Ovary (tissue), 7 donors: ENCODE measurements at regions not wholly inside any gene's neighbourhood (a gene's known extent, or its start where the extent isn't known, plus 50 kb on each side); places are given as distances from the start of the nearest gene placed in this dataset.

Experiments used
- DNase-seq, 5 donors: peaks; one replicate each; pipeline ENCODE4 v3.0.0-alpha.2; 2019 to 2020
- H3K27ac ChIP-seq, 2 donors: fragments of 200-600 bp; one replicate each; pipeline versions ENCODE4 v1.5.1 to v1.8.0; 2019 to 2022
- H3K27me3 ChIP-seq: fragments of 200-600 bp; one replicate; pipeline ENCODE4 v1.8.0; 2022
- H3K36me3 ChIP-seq: fragments of 200-600 bp; sonication (generic); one replicate; pipeline ENCODE4 v1.5.1; 2019
- H3K4me1 ChIP-seq: one replicate; pipeline ENCODE4 v1.8.1; 2013; ENCODE audit warnings: mild to moderate bottlenecking, moderate library complexity; ENCODE audit not compliant: insufficient read depth
- H3K4me3 ChIP-seq: fragments of 200-600 bp; sonication (generic); one replicate; pipeline ENCODE4 v1.5.1; 2017
- H3K9me3 ChIP-seq, 2 donors: fragments of 200-600 bp in 1 of 2; sonication (generic) in 1 of 2; one replicate each; pipeline versions ENCODE4 v1.5.1 to v1.8.1; 2013 to 2019; ENCODE audit warnings: mild to moderate bottlenecking in 1 of 2, moderate library complexity in 1 of 2
- CTCF ChIP-seq, 3 donors: fragments of 450-650 bp in 2 of 3; fragments of 200-600 bp in 1 of 3; IDR thresholded peaks; one replicate each; pipeline versions ENCODE4 v1.5.1 to v1.8.0; 2016 to 2022; ENCODE audit warnings: antibody characterized with exemption in 3 of 3, mild to moderate bottlenecking in 1 of 3
- EP300 ChIP-seq: sonication (generic); formaldehyde crosslinking; IDR thresholded peaks from one replicate; pipeline ENCODE4 v1.6.1; 2017; ENCODE audit warnings: antibody characterized with exemption
- POLR2A ChIP-seq: fragments of 450-650 bp; IDR thresholded peaks from one replicate; pipeline ENCODE4 v1.6.1; 2017; ENCODE audit warnings: antibody characterized with exemption, mild to moderate bottlenecking, moderate library complexity
- WGBS, 3 donors: extraction: QIAGEN DNeasy Blood & Tissue Kit in 1 of 3; methylation state at CpG; one replicate each; pipeline versions ENCODE4 v1.1.5 to v1.1.7; 2013 to 2017; 5-methylcytosine and 5-hydroxymethylcytosine counted together
- intact Hi-C, 4 donors: fragments of 100-400 bp; cut with DNase I; formaldehyde crosslinking; loops; one replicate each; pipeline versions ENCODE4 v1.11.0 to v1.15.1; 2022 to 2023
- donor health status: DM: no; HTN: no; CAD: no; lungs with moderate emphysema.
- donor health status: DM: no; HTN: no; CAD: no.
- donor health status: Bipolar disorder and iron deficiency.
- donor health status: DM: no; HTN: no; CAD: no.
- donor health status: DM: yes; HTN: yes; CAD: no.

- Histone ChIP-seq H3K27ac (no peak overlapping the region), H3K4me1 (no peaks in the 10 kb centered on the region)
These were observed 269.2 kb upstream of the SALL1 start for GRCh38 chr16:51420247-51420646.

GRCh38 chr16:51419768-51420167, 268.7 kb upstream of the SALL1 start:
- Histone ChIP-seq H3K4me3 (no peak overlapping the region), H3K27ac (no peak overlapping the region), H3K36me3 (no peaks in the 10 kb centered on the region), H3K4me1 (no peaks in the 10 kb centered on the region), H3K9me3 (no peaks in the 10 kb centered on the region), H3K27me3 (no peaks in the 10 kb centered on the region)
- no peak for DNase-seq
- WGBS, 3 donors: 45 to 65% (median 50%) methylated on average over 2 of the region's 2 CpGs
- intact Hi-C loops: no loop called here
- TF ChIP-seq POLR2A (no peak), CTCF (IDR thresholded peaks at IDR 0.05) (no peak), EP300 (no peak)

More at GRCh38 chr16:51420247-51420646, 269.2 kb upstream of the SALL1 start:
- no peaks in the 10 kb centered on the region for H3K27me3 ChIP-seq
- no peak for TF ChIP-seq CTCF (IDR thresholded peaks at IDR 0.05)
- no peak for TF ChIP-seq POLR2A
- TF ChIP-seq EP300: no peak
- H3K4me3 ChIP-seq: no peak overlapping the region
- no peak for DNase-seq
- H3K9me3 ChIP-seq: no peaks in the 10 kb centered on the region
- WGBS, 3 donors: 50 to 76% (median 64%) methylated on average over 2 of the region's 2 CpGs
- H3K36me3 ChIP-seq: no peaks in the 10 kb centered on the region
- intact Hi-C loops: no loop called here

GRCh38 chr16:51418258-51418657, 267.2 kb upstream of the SALL1 start:
- WGBS, 3 donors: 83 to 85% (median 84%) methylated on average over 6 of the region's 6 CpGs
- no peak overlapping the region for H3K4me3 ChIP-seq
- no peaks in the 10 kb centered on the region for H3K9me3 ChIP-seq
- no peak overlapping the region for H3K27ac ChIP-seq
- intact Hi-C loops: no loop called here
- no peaks in the 10 kb centered on the region for H3K36me3 ChIP-seq
- H3K27me3 ChIP-seq: no peaks in the 10 kb centered on the region
- DNase-seq: no peak
- no peak for TF ChIP-seq POLR2A
- no peak for TF ChIP-seq CTCF (IDR thresholded peaks at IDR 0.05)
- TF ChIP-seq EP300: no peak
- no peaks in the 10 kb centered on the region for H3K4me1 ChIP-seq

GRCh38 chr16:51416926-51417325, 265.9 kb upstream of the SALL1 start:
- Histone ChIP-seq H3K4me1 (no peaks in the 10 kb centered on the region), H3K27me3 (no peaks in the 10 kb centered on the region), H3K4me3 (no peak overlapping the region), H3K9me3 (no peaks in the 10 kb centered on the region), H3K36me3 (no peaks in the 10 kb centered on the region), H3K27ac (no peak overlapping the region)
- no peak for DNase-seq
- TF ChIP-seq EP300 (no peak), POLR2A (no peak), CTCF (IDR thresholded peaks at IDR 0.05) (no peak)
- WGBS, 3 donors: 48 to 55% (median 48%) methylated on average over 6 of the region's 6 CpGs
- intact Hi-C loops: no loop called here

- no peak for DNase-seq
- H3K27ac ChIP-seq: no peak overlapping the region
- H3K4me3 ChIP-seq: no peak overlapping the region
- WGBS, 3 donors: 76 to 79% (median 76%) methylated on average over 2 of the region's 2 CpGs
- intact Hi-C loops: no loop called here
- TF ChIP-seq POLR2A (no peak), CTCF (IDR thresholded peaks at IDR 0.05) (no peak), EP300 (no peak)
- no peaks in the 10 kb centered on the region for H3K4me1 ChIP-seq
- no peaks in the 10 kb centered on the region for H3K27me3 ChIP-seq
- H3K9me3 ChIP-seq: no peaks in the 10 kb centered on the region
- no peaks in the 10 kb centered on the region for H3K36me3 ChIP-seq
These were observed 259.1 kb upstream of the SALL1 start for GRCh38 chr16:51410125-51410524.
